Endothelial cell of umbilical vein (primary cell): ENCODE measurements at regions not wholly inside any gene's neighbourhood (a gene's known extent, or its start where the extent isn't known, plus 50 kb on each side); places are given as distances from the start of the nearest gene placed in this dataset.

Source experiments
- BruUV-seq: library from RNA; stranded (reverse); fragments of 400-500 nt; replicated peaks from 2 replicates; lab custom pipeline; 2021; lab: Mats Ljungman, UMichigan
- CTCF ChIA-PET: fragments of 300-600, 350-600 bp; sonication (Branson Sonifier 250); formaldehyde crosslinking; loops from one replicate; lab custom pipeline; 2021; ENCODE audit warnings: antibody characterized with exemption, inconsistent platforms; lab: Charles Lee
- POLR2A ChIA-PET: fragments of 300-600, 350-600 bp; sonication (Branson Sonifier 250); formaldehyde crosslinking; loops from one replicate; lab custom pipeline; 2021; ENCODE audit warnings: antibody characterized with exemption, inconsistent platforms; lab: Charles Lee
- DNase-seq: peaks from one replicate; pipeline ENCODE4 v3.0.0-alpha.2; 2011; ENCODE audit warnings: low read depth, low spot score
- FAIRE-seq: peaks from 2 replicates; lab custom pipeline; 2011; peaks lifted over from hg19 to GRCh38; lab: Jason Lieb, UNC
- H2AFZ ChIP-seq: 2 replicates; pipeline ENCODE4 v1.6.0; 2012; ENCODE audit warnings: low read depth, low read length, control low read depth, inconsistent platforms
- H3K27ac ChIP-seq: 2 replicates; pipeline ENCODE4 v1.5.1; 2011; ENCODE audit warnings: low read depth, mild to moderate bottlenecking, control low read depth, low read length, moderate library complexity; ENCODE audit not compliant: insufficient read depth
- H3K27me3 ChIP-seq, 2 experiments: 2 replicates each; pipeline versions ENCODE4 v1.6.0 to v1.6.1; 2011; ENCODE audit warnings: low read length in 2 of 2, mixed read lengths in 1 of 2; ENCODE audit not compliant: control insufficient read depth in 2 of 2, insufficient read depth in 2 of 2
- H3K36me3 ChIP-seq, 2 experiments: 2 replicates in 1 of 2; 3 replicates in 1 of 2; pipeline ENCODE4 v1.5.1; 2011; ENCODE audit warnings: low read length in 2 of 2, mild to moderate bottlenecking in 1 of 2, moderate library complexity in 1 of 2; ENCODE audit not compliant: control insufficient read depth in 2 of 2, insufficient read depth in 2 of 2; ENCODE audit errors: extremely low read depth in 1 of 2
- H3K4me1 ChIP-seq: 3 replicates; pipeline ENCODE4 v1.5.1; 2011; ENCODE audit warnings: mild to moderate bottlenecking, low read length; ENCODE audit not compliant: control insufficient read depth, insufficient read depth; ENCODE audit errors: extremely low read depth
- H3K4me2 ChIP-seq: 2 replicates; pipeline ENCODE4 v1.6.1; 2011; ENCODE audit warnings: low read length, control low read depth, mixed read lengths; ENCODE audit not compliant: insufficient read depth
- H3K4me3 ChIP-seq, 3 experiments: fragments of 200-600 bp in 1 of 3; sonication (generic), shearing (Covaris generic) in 1 of 3; replicated peaks in 1 of 3; 2 replicates each; pipeline ENCODE4 v1.5.1; 2011 to 2016; ENCODE audit warnings: control low read depth in 3 of 3, low read length in 3 of 3, mild to moderate bottlenecking in 2 of 3, inconsistent platforms in 1 of 3, low read depth in 1 of 3, moderate library complexity in 1 of 3; ENCODE audit not compliant: insufficient read depth in 1 of 3
- H3K79me2 ChIP-seq: 2 replicates; pipeline ENCODE4 v1.6.0; 2012; ENCODE audit warnings: low read length, inconsistent platforms; ENCODE audit not compliant: control insufficient read depth, insufficient read depth
- H3K9ac ChIP-seq: replicated peaks from 2 replicates; pipeline ENCODE3; 2011; ENCODE audit warnings: low read length, control low read depth; ENCODE audit not compliant: insufficient read depth; ENCODE audit errors: extremely low read depth
- H3K9me1 ChIP-seq: replicated peaks from 3 replicates; pipeline ENCODE4 v1.6.0; 2011; ENCODE audit warnings: mild to moderate bottlenecking, low read length; ENCODE audit not compliant: control insufficient read depth, insufficient read depth; ENCODE audit errors: extremely low read depth
- H3K9me3 ChIP-seq: replicated peaks from 2 replicates; pipeline ENCODE4 v1.5.1; 2012; ENCODE audit warnings: low read length, inconsistent platforms; ENCODE audit not compliant: control insufficient read depth, insufficient read depth
- H4K20me1 ChIP-seq: replicated peaks from 2 replicates; pipeline ENCODE3; 2011; ENCODE audit warnings: mild to moderate bottlenecking, low read length; ENCODE audit not compliant: control insufficient read depth, insufficient read depth; ENCODE audit errors: extremely low read depth
- EZH2 ChIP-seq: IDR thresholded peaks from 2 replicates; pipeline ENCODE4 v1.6.1; 2012; ENCODE audit warnings: borderline replicate concordance, low read depth, mild to moderate bottlenecking, moderate library complexity, low read length, inconsistent platforms; ENCODE audit not compliant: severe bottlenecking
- FOS ChIP-seq: IDR thresholded peaks from 2 replicates; pipeline ENCODE4 v1.6.1; 2011; ENCODE audit warnings: mild to moderate bottlenecking, low read length, moderate library complexity, borderline replicate concordance; ENCODE audit not compliant: insufficient read depth
- GATA2 ChIP-seq: IDR thresholded peaks from 2 replicates; pipeline ENCODE4 v1.7.0; 2011; ENCODE audit warnings: low read depth, mild to moderate bottlenecking, moderate library complexity, mixed read lengths, low read length; ENCODE audit not compliant: insufficient read length, insufficient read depth
- JUN ChIP-seq: IDR thresholded peaks from 2 replicates; pipeline ENCODE4 v1.6.1; 2011; ENCODE audit warnings: borderline replicate concordance, low read depth; ENCODE audit not compliant: insufficient read length, insufficient read depth
- MAX ChIP-seq: IDR thresholded peaks from 2 replicates; pipeline ENCODE4 v1.6.1; 2011; ENCODE audit not compliant: insufficient read depth, insufficient read length
- MYC ChIP-seq: IDR thresholded peaks from one replicate; pipeline ENCODE4 v1.6.1; 2011; ENCODE audit warnings: mild to moderate bottlenecking, low read depth, low read length
- POLR2A ChIP-seq: IDR thresholded peaks from 2 replicates; pipeline ENCODE4 v1.6.1; 2012; ENCODE audit warnings: low read depth, mild to moderate bottlenecking, control low read depth, low read length
- POLR2AphosphoS5 ChIP-seq: IDR thresholded peaks from 2 replicates; pipeline ENCODE4 v1.6.1; 2012; ENCODE audit warnings: low read depth, mild to moderate bottlenecking, control low read depth, low read length, moderate library complexity; ENCODE audit not compliant: insufficient read depth
- dilution Hi-C: fragments of 300-500 bp; cut with MboI; formaldehyde crosslinking; loops from one replicate; pipeline ENCODE4 v1.15.0; 2019; ENCODE audit warnings: low sequenced_read_pairs; ENCODE audit not compliant: extremely low pct_ligation_motif_present
- intact Hi-C: fragments of 100-400 bp; cut with micrococcal nuclease; formaldehyde crosslinking; loops from one replicate; pipeline ENCODE4 v1.10.0; 2022
- TF ChIP-seq, protein P1 (sequence below), 2 donors: IDR thresholded peaks; 1 replicate in 1 of 2; 2 replicates in 1 of 2; pipeline ENCODE4 v1.5.1; 2011; ENCODE audit warnings: low read length in 2 of 2, mild to moderate bottlenecking in 2 of 2, moderate library complexity in 2 of 2, control low read depth in 1 of 2, inconsistent platforms in 1 of 2, low read depth in 1 of 2; ENCODE audit not compliant: insufficient read depth in 1 of 2; ENCODE audit errors: extremely low read depth in 1 of 2

- Histone ChIP-seq H3K4me3 (no peak overlapping the region), H3K27ac (no peak overlapping the region), H3K4me1 (no peaks in the 10 kb centered on the region), H2AFZ (no peak overlapping the region), H3K79me2 (no peaks in the 10 kb centered on the region), H3K9me3 (no peaks in the 10 kb centered on the region), H4K20me1 (no peaks in the 10 kb centered on the region), H3K4me2 (no peak overlapping the region), H3K36me3 (no peaks in the 10 kb centered on the region), H3K27me3 (no peaks in the 10 kb centered on the region), H3K9ac (no peak overlapping the region), H3K9me1 (no peaks in the 10 kb centered on the region)
- no TSS peak for BruUV-seq
- dilution Hi-C loops (no loop called here), intact Hi-C loops (no loop called here)
- FAIRE-seq (no peak), DNase-seq (no peak)
- ChIA-PET CTCF (no interaction called here), POLR2A (no interaction called here)
- TF ChIP-seq, protein P1, sequence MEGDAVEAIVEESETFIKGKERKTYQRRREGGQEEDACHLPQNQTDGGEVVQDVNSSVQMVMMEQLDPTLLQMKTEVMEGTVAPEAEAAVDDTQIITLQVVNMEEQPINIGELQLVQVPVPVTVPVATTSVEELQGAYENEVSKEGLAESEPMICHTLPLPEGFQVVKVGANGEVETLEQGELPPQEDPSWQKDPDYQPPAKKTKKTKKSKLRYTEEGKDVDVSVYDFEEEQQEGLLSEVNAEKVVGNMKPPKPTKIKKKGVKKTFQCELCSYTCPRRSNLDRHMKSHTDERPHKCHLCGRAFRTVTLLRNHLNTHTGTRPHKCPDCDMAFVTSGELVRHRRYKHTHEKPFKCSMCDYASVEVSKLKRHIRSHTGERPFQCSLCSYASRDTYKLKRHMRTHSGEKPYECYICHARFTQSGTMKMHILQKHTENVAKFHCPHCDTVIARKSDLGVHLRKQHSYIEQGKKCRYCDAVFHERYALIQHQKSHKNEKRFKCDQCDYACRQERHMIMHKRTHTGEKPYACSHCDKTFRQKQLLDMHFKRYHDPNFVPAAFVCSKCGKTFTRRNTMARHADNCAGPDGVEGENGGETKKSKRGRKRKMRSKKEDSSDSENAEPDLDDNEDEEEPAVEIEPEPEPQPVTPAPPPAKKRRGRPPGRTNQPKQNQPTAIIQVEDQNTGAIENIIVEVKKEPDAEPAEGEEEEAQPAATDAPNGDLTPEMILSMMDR (IDR thresholded peaks at IDR 0.05; ENCODE audit: extremely low read depth in 1 of 2, insufficient read depth in 1 of 2, low read depth in 1 of 2, low read length in 2 of 2), result no peak
- TF ChIP-seq JUN (no peak), MAX (no peak), FOS (no peak), EZH2 (no peak), POLR2AphosphoS5 (no peak), POLR2A (no peak), GATA2 (no peak), MYC (no peak)
Measured at GRCh38 chr13:57832187-57832586, 200.6 kb downstream of the PCDH17 start.
